ENCODE measurements at regions not wholly inside any gene's neighbourhood (a gene's known extent, or its start where the extent isn't known, plus 50 kb on each side); places are given as distances from the start of the nearest gene placed in this dataset.

GRCh38 chr20:22063753-22064152 lies 358.3 kb downstream of the PAX1 start:
- no peak for ATAC-seq
- H3K36me3 ChIP-seq = no peaks in the 10 kb centered on the region
- no peak for DNase-seq
- H3K27ac ChIP-seq = no peak overlapping the region
- H3K27me3 ChIP-seq = no peaks in the 10 kb centered on the region
- no peak overlapping the region for H3K4me3 ChIP-seq
- no peaks in the 10 kb centered on the region for H3K9me3 ChIP-seq
- TF ChIP-seq, protein P1, sequence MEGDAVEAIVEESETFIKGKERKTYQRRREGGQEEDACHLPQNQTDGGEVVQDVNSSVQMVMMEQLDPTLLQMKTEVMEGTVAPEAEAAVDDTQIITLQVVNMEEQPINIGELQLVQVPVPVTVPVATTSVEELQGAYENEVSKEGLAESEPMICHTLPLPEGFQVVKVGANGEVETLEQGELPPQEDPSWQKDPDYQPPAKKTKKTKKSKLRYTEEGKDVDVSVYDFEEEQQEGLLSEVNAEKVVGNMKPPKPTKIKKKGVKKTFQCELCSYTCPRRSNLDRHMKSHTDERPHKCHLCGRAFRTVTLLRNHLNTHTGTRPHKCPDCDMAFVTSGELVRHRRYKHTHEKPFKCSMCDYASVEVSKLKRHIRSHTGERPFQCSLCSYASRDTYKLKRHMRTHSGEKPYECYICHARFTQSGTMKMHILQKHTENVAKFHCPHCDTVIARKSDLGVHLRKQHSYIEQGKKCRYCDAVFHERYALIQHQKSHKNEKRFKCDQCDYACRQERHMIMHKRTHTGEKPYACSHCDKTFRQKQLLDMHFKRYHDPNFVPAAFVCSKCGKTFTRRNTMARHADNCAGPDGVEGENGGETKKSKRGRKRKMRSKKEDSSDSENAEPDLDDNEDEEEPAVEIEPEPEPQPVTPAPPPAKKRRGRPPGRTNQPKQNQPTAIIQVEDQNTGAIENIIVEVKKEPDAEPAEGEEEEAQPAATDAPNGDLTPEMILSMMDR (IDR thresholded peaks at IDR 0.05) = no peak
- intact Hi-C loops (cut with DNase I) = no loop called here
- H3K4me1 ChIP-seq = no peaks in the 10 kb centered on the region

GRCh38 chr20:22062874-22063273 lies 357.4 kb downstream of the PAX1 start:
- Histone ChIP-seq H3K4me1 (no peaks in the 10 kb centered on the region), H3K27me3 (no peaks in the 10 kb centered on the region), H3K9me3 (no peaks in the 10 kb centered on the region), H3K4me3 (no peak overlapping the region), H3K36me3 (no peaks in the 10 kb centered on the region), H3K27ac (no peak overlapping the region)
- intact Hi-C loops (cut with DNase I) = no loop called here
- ATAC-seq (no peak), DNase-seq (no peak)
- TF ChIP-seq, protein P1 (IDR thresholded peaks at IDR 0.05) = no peak

GRCh38 chr20:22060610-22061009 lies 355.1 kb downstream of the PAX1 start:
- intact Hi-C loops (cut with DNase I) = no loop called here
- ATAC-seq = no peak
- TF ChIP-seq, protein P1 (IDR thresholded peaks at IDR 0.05) = no peak
- Histone ChIP-seq H3K36me3 (no peaks in the 10 kb centered on the region), H3K9me3 (no peaks in the 10 kb centered on the region), H3K27ac (no peak overlapping the region), H3K4me1 (no peaks in the 10 kb centered on the region), H3K4me3 (no peak overlapping the region), H3K27me3 (no peaks in the 10 kb centered on the region)
- no peak for DNase-seq

GRCh38 chr20:22058746-22059145 lies 353.3 kb downstream of the PAX1 start:
- Histone ChIP-seq H3K27ac (no peak overlapping the region), H3K4me1 (no peaks in the 10 kb centered on the region), H3K27me3 (no peaks in the 10 kb centered on the region), H3K4me3 (no peak overlapping the region), H3K36me3 (no peaks in the 10 kb centered on the region), H3K9me3 (no peaks in the 10 kb centered on the region)
- ATAC-seq = no peak
- TF ChIP-seq, protein P1 (IDR thresholded peaks at IDR 0.05) = no peak
- no peak for DNase-seq
- intact Hi-C loops (cut with DNase I) = no loop called here

DNA sequence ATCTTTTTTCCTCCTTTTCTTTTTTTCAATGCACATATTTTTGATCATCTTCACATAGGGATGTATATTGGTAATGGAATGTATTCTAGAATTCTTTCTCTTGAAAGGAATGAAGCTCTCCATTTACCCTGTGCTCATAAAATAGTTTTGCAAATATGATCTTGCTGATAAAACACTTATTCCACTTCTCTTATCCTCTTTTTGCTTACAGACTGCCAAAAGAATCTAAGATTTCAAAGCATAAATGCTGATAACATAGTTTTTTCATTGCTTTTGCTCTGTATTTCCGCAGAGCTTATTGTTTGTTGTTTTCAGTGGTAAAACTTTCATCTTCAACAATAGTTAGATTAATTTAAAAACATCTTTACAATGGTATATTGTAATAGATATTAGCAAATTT lies 350.5 kb downstream of the PAX1 start:
- DNase-seq (no peak), ATAC-seq (no peak)
- Histone ChIP-seq H3K27me3 (no peaks in the 10 kb centered on the region), H3K9me3 (no peaks in the 10 kb centered on the region), H3K4me3 (no peak overlapping the region), H3K4me1 (no peaks in the 10 kb centered on the region), H3K27ac (no peak overlapping the region), H3K36me3 (no peaks in the 10 kb centered on the region)
- intact Hi-C loops (cut with DNase I) = no loop called here
- TF ChIP-seq, protein P1 (IDR thresholded peaks at IDR 0.05) = no peak

All from left lung (tissue), 4 donors.